GM12892 (cell line): ENCODE measurements at regions not wholly inside any gene's neighbourhood (a gene's known extent, or its start where the extent isn't known, plus 50 kb on each side); places are given as distances from the start of the nearest gene placed in this dataset.

Experiments
- POLR2A ChIP-seq: IDR thresholded peaks from 2 replicates; pipeline ENCODE4 v1.6.1; 2011; ENCODE audit warnings: low read depth, low read length, control low read depth
- POLR2AphosphoS5 ChIP-seq: IDR thresholded peaks from 2 replicates; pipeline ENCODE4 v1.6.1; 2011; ENCODE audit warnings: low read depth, low read length, control low read depth
- TAF1 ChIP-seq: IDR thresholded peaks from 2 replicates; pipeline ENCODE4 v1.6.1; 2011; ENCODE audit warnings: low read depth, mild to moderate bottlenecking, control low read depth, low read length, borderline replicate concordance

GRCh38 chr11:129698212-129698611, 117.4 kb upstream of the TMEM45B start:
- TF ChIP-seq POLR2A (no peak), POLR2AphosphoS5 (no peak), TAF1 (no peak)
